Stimulated activated CD4-positive, alpha-beta T cell treated with anti-CD3 and anti-CD28 coated beads, Interleukin-2, amount 100 ng/mL, for 48 hours (primary cell): ENCODE measurements at regions not wholly inside any gene's neighbourhood (a gene's known extent, or its start where the extent isn't known, plus 50 kb on each side); places are given as distances from the start of the nearest gene placed in this dataset.

Experiments used
- DNase-seq, 2 donors: peaks; one replicate each; pipeline ENCODE4 v3.0.0-alpha.2; 2020

GRCh38 chr20:57038608-57039440, 227.6 kb downstream of the BMP7 start:
- no peak for DNase-seq

GRCh38 chr20:57040466-57040865, 226.0 kb downstream of the BMP7 start:
- DNase-seq: no peak

- DNase-seq: no peak
Measured at GRCh38 chr20:57040924-57041323, 225.5 kb downstream of the BMP7 start.

GRCh38 chr20:57043091-57043490, 223.3 kb downstream of the BMP7 start:
- DNase-seq: no peak

DNA sequence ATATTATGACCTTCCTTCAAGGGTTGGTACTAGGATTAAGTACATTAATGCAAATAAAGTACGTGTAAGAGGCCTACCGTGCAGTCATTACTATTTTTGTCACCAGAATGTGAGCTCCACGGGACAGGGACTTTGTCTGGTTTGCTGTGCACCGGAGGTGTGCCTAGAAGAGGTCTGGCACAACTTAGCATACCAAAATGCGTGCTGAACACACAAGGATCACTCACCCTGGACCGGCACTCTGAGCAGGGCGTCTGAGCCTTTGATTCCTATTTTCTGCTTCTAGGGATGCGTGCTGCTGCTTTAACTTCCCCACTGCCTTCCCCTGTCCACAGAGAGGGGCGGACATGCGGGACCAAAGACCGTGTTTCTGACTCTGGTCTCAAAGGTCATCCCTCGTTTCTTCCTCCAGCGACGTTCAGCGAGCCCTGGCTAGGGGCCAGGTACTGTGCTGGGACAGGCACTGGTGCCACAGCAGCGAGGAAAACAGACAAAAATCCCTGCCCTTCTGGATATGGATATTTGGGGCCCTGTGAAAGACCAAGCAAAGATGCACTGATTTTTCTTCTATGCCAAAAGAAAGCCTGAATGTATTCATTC, 222.7 kb downstream of the BMP7 start:
- DNase-seq: no peak

GRCh38 chr20:57047281-57048026, 219.0 kb downstream of the BMP7 start:
- DNase-seq: no peak

DNA sequence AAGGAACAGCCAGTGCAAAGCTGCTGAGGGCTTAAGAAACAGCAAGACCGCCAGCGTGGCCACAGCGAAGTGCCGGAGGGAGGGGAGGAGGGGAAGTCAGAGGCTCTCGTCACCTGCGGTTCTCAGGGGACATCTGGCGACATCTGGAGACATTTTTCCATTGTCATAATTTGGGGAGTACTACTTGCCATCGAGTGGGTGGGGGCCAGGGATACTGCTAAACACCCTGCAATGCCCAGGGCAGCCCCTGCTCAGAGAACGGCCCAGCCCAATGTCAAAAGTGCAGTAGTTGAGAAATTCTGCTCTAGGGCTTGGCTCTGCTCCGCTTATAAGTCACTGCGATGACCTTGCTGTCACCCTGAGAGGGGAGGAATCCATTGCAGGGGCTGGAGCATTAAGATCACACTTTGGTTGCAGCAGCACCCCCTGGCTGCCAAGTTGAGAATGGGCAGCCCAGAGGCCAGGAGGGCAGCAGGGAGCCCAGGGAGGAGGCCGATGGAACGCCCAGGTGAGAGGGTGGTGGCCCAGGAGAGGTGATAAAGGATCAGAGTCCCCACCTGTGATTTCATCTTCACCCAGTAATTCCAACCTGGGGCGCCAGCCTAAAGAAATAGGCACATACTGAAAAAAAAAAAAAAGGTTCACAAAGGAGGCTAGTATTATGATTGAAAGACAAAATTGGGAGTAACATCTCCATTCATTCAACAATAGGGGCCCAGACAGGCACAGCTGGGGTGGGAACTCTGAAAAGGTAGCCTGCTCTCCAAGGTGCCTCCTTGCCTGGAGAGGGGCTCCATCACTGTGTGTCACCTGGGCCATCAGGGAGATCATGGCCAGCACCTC, 218.2 kb downstream of the BMP7 start:
- peak; percentile 7 to 30 for DNase-seq

DNA sequence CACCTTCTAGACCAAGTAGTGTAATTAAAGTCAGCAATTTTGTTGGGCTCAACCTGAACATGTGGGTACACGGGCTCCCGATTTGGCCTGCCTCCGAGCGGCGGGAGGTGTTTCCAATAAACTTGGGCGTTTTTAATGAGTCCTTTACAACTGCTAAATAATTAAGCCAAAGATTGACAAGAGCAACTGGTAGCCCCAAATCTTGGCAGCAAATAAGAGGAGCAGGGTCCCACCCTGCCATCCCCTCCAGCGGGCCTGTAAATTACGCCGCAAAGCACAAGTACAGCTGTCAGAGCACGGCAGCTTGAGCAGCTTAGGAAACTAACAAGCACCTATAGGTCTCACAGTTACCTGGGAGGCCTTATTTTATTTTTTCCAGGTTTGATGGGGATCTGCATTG, 217.1 kb downstream of the BMP7 start:
- DNase-seq: no peak

DNA sequence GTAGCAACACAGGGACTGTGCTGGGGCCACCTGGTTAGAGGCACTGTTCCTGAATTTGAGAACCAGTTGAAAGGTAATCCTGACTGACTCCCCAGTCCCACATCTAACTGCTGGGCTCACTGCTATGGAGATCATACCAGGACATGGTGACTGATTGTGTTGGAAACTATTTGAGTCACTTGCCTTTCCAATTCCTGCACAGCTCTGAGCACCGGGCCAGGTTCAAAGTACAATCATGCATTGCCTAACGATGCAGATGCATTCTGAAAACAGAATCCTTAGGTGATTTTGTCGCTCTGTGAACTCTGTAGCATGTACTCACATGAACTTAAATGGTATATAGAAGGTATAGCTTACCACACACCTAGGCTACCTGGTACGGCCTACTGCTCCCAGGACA, 215.3 kb downstream of the BMP7 start:
- no peak for DNase-seq

DNA sequence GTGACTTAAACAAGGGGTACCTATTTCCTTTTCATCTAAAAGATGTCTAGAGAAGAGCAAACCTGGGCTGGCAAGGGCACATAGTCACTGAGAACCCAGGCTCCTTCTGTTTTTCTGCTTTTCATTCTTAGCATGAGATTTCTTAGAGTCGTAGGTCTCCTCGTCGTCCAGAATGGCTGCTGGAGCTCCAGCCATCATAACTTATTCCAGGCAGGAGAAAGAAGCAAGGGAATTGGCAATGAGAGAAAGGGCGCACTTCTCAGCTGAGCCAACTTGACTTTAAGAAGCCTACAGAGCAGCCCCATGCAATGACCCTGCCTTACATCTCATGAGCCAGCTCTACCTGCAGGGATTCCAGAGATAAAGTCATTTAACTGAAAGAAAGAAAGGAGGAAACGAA, 213.4 kb downstream of the BMP7 start:
- no peak for DNase-seq

DNA sequence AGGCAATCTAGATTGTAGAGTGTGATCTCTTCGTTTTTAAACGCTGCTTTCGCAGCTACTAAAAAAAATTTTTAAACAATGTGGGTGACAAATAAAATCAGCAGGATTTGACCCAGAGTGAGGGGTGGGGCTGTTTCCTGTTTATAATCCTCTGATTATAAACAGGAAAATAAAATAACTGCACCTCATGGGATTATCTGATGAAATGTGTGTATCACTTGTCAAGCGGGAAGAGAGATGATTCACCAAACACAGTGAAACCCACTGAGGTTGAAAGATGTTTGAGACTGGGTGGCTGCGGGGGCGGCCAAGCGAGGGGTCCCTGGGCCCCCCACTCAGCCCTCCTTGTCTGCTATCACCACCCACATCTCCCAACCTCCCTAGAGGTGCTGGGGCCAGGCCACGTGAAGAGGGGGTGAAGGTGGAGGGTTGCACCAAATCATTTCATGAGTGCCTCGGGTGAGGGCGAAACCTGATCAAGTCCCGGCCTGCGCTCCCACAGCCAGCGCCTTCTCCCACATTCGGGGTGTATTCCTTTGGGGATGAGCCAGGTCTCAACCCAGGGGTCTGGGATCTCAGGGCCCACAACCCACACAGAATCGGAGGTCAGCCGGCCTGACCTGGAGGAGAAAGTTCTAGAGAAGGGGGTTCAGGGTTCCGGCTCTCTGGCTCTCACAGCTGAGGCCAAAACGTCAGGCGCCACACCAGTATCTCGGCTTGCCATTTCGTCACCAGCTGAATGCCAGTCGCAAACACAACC, 212.5 kb downstream of the BMP7 start:
- no peak for DNase-seq

DNA sequence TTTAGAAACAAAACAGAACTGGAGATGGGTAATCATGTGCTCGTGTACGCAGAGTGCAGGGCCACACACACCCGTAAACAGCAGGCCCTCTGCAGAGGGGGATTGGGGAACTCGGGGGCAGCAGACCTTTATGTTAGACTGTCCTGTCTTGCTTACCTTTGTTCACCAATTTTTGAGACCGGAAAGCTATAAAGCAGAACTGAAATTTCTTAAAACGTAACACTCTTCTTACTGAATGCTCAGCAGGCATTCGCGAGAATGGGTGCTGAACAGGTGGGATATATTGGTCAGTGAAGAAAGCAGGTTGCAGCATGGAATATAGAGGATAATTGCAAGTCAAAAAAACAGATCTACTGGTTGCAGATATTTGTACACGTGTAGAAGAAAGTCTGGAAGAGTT, 211.1 kb downstream of the BMP7 start:
- no peak for DNase-seq

GRCh38 chr20:57056651-57057050, 209.8 kb downstream of the BMP7 start:
- DNase-seq: no peak

GRCh38 chr20:57059055-57059596, 207.3 kb downstream of the BMP7 start:
- DNase-seq: no peak

GRCh38 chr20:57060407-57061050, 205.9 kb downstream of the BMP7 start:
- DNase-seq: no peak

- no peak for DNase-seq
Measured at GRCh38 chr20:57061051-57061900, 205.2 kb downstream of the BMP7 start.

GRCh38 chr20:57062241-57062640, 204.2 kb downstream of the BMP7 start:
- DNase-seq: no peak

DNA sequence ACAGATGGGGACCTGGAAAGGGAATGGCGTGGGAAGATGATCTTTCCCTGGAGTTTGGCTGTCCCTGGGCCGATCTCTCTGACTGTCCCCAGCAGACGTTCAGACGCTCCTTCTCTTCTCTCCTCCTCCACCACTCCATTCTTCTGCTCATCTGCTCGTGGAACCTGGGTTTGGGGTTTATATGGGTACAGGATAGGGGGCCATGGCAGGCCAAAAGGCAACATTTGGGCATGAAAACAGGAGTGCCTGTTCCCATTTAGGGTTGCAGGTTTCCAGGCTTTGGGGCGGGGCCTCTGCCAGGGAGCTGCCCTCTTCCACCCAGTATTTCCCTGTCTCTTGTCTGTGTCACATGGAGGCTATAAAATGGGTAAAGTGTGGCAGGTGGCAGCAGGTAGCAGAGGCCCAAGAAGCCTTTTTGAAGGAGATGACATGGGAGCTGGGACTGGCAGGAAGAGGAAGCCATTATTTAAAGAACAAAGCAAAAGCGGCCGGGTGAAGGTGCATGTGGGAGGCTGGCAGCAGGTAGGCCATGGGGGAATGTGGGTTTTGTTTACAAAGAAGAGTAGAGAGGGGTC, 203.7 kb downstream of the BMP7 start:
- no peak for DNase-seq

- no peak for DNase-seq
Measured at GRCh38 chr20:57064836-57065235, 201.6 kb downstream of the BMP7 start.

GRCh38 chr20:57065646-57066045, 200.8 kb downstream of the BMP7 start:
- no peak for DNase-seq
